Keratinocyte (primary cell): ENCODE measurements at regions not wholly inside any gene's neighbourhood (a gene's known extent, or its start where the extent isn't known, plus 50 kb on each side); places are given as distances from the start of the nearest gene placed in this dataset.

ENCODE experiments used
- CTCF ChIP-seq, 3 experiments: IDR thresholded peaks in 1 of 3; conservative IDR thresholded peaks in 1 of 3; optimal IDR thresholded peaks in 1 of 3; 2 replicates in 2 of 3; 3 replicates in 1 of 3; pipeline versions ENCODE3 to v1.5.1; 2011; ENCODE audit warnings: low read length in 3 of 3, mild to moderate bottlenecking in 3 of 3, moderate library complexity in 2 of 3, control low read depth in 1 of 3, inconsistent platforms in 1 of 3; ENCODE audit not compliant: insufficient read depth in 2 of 3; ENCODE audit errors: extremely low read depth in 1 of 3
- EZH2 ChIP-seq: IDR thresholded peaks from one replicate; pipeline ENCODE4 v1.6.1; 2012; ENCODE audit warnings: inconsistent platforms, mild to moderate bottlenecking, low read length, moderate library complexity

- TF ChIP-seq CTCF (optimal IDR thresholded peaks at IDR 0.05 in 1 of 3, IDR thresholded peaks at IDR 0.05 in 1 of 3, conservative IDR thresholded peaks at IDR 0.05 in 1 of 3; ENCODE audit: extremely low read depth in 1 of 3, insufficient read depth in 2 of 3, low read length in 3 of 3) (no peak), EZH2 (no peak)
Observed at GRCh38 chr6:80976336-80976735, 776.1 kb downstream of the TENT5A start.
